Renal cortical epithelial cell (primary cell): ENCODE measurements at regions not wholly inside any gene's neighbourhood (a gene's known extent, or its start where the extent isn't known, plus 50 kb on each side); places are given as distances from the start of the nearest gene placed in this dataset.
"Not testable (repeated sequence)": the region's sequence is repeated elsewhere in the genome, so short reads cannot be mapped to it uniquely, and the experiment has no call there.

Source experiments
- DNase-seq: peaks from one replicate; pipeline ENCODE4 v3.0.0-alpha.2; 2011; ENCODE audit warnings: low read depth

DNA sequence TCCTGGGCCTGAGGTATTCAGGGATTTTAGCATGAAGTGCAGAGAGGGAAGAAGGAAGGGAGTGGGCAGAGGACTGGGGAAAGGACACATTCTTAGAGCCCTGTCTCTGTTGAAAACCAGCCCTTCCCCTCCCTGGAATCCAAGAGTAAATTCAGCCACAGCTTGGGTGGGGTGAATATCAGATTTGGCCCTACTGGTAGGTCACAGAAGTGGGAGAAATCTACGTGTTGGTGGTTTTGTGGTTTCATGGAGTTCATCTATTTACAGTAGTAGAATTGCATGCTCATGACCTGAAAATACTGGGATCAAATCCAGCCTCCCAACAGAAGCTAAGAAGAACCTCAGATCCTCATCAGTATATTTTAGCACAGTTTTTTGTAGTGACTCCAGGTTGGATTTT is 404.4 kb downstream of the BMP2 start:
- peak; percentile 35 for DNase-seq

DNA sequence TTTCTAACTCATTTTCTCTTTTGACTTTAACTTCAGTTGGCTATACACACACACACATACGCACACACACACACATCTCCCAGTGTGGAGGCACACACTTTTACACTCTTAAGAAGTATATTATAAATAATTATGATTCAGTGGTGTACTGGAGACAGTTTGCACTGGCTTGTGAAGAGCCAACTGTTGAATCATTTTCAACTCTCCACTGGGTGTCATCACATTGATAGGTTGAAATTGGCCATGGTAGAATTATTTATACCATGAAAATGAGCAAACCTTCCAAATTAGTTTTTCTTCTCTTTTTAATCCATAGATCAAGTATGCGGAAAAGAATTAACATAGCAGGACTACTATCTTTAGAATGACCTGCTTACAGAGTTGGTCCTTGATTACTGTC is 407.1 kb downstream of the BMP2 start:
- no peak for DNase-seq

DNA sequence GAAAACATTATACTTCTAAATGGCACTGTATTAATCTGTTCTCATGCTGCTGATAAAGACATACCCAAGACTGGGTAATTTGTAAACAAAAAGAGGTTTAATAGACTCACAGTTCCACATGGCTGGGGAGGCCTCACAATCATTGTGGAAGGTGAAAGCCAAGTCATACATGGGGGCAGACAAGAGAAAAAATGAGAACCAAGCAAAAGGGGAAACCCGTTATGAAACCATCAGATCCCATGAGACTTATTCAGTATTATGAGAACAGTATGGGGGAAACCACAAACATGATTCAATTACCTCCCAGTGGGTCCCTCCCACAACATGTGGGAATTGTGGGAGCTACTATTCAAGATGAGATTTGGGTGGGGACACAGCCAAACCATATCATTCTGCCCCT is 408.3 kb downstream of the BMP2 start:
- not testable (repeated sequence) for DNase-seq

DNA sequence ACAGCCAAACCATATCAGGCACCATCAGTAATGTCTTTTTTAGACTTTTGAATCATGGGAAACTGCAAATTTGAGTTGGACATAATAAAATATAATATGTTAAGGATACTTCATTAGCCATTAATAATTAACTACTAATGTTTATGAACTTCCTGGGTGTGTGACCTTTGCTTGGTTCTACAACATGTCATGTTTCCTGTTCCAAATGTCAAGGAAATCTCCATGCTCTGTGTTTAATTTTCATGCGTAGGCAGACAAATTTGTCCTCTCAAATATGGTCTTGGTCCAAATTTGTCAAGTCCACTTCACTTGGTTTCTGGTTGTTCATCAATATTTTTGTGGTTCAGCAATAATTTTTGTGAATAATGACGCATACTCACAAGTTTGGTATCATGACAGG is 410.5 kb downstream of the BMP2 start:
- DNase-seq: no peak

DNA sequence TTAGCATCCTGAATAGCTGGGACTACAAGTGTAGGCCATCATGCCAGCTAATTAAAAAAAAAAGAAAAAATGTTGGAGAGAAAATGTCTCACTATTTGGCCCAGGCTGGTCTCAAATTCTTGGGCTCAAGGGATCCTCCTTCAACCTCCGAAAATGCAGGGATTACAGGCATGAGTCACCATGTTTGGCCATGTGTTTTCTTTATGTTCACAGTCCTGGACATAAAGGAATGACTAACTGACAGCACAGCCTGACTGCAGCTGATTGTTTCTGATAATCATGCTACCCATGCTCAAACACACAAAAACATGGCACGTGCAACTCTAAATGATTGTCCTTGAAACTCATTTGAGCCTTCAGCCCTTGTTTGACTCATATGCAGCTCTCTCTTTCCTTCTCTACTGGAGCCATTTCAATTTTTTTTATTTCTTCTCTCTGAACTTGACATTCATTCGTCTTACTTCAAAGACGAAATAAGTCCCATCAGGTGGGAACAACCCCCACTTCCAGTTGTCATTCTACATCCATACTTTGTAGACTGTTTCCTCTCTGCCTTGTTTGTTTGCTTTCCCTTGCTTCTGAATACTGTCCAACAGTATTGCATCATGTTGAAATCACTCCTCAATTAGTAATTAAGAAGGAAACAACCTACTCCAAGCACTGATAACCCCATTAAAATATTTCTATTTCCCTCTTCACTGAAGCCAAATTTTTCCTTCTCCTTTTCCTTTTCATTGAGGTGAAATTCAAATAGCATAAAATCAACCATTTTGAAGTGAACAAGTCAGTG is 413.0 kb downstream of the BMP2 start:
- peak; percentile 31 for DNase-seq

DNA sequence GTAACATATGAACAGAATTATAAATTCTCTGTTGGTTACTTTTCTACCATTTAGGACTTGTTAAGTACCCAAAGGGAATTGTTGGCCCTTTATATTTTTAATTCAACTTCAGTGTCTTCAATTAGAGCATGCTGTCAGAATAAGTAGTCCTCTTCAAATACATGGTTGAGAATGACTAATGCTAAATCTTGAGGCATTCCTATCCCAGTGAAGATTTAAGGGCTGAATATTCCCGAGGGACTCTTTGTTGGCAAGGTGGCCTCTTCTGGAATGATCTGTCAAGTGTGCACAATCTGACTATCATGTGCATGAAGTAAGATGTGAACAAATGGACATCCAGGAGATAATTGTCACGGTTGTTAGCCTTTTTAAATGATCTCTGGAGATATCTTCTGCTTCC is 421.7 kb downstream of the BMP2 start:
- no peak for DNase-seq

DNA sequence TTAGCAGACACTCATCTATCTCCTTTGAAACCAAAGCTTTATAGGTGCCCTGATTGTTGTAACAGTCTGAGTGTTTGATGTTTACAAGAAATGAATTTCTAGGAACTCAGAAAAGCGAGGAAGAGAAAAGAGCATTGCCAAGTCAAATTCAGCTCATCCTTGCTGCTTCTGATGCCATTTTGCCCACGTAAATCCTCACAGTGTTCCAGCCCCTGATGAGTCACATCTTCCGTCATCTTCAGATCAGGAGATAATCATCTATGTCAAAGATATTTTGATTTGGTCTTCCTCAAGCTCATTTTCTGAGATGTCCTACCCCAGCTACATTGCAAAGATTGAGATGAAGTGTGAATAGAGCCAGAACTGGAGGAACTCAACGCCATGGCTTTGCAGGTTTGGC is 426.2 kb downstream of the BMP2 start:
- no peak for DNase-seq

DNA sequence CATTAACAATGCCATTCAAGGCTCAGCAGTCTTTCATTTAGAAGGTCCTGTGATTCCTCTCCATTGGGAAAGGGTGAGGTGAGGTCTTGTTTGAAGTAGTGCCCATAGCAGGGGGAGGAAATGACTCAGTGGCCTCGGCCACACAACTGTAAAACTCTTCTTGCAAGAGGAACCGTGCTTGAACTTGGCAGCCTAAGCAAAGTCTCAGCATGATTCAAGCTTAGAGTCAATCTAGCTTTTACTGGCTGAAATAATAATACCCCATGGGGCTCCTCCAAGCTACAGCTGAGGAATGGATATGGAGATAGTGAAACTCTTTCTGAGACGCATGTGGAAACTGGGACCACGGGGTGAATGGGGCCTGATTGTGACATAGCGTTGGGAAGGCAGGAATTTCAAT is 428.2 kb downstream of the BMP2 start:
- DNase-seq: peak; percentile 98

DNA sequence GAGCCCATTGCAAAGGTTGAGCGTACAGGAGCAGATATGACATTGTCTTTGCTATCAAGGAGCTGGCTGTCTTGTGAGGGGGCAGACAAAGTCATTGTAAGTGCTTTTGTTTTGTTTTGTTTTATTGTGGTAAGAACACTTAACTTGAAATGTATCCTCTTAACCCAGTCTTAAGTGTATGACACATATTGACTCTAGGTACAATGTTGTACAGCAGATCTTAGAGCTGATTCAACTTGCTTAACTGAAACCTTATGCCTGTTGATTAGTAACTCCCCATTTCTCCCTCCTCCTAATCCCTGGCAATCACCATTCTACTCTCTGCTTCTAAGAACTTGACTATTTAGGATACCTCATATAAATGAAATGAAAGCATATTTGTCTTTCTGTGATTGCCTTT is 429.0 kb downstream of the BMP2 start:
- DNase-seq: peak; percentile 95

DNA sequence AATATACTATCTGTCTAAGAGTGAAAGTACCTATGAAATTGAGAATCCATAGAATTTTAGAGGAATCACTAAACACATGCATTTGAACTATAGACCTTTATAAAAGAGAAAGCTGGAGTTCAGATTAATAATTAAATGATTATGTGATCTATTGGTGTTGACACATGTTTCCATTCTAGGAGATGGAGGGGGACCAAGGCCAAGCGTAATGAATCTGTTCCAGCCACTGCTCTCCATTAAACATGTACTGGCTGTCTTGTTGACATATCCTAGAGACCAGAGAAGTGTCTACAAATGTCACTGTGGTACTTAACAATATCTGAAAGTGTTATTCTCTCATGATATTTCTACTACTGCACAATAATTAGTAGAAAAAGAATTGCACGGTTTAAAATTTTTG is 432.4 kb downstream of the BMP2 start:
- DNase-seq: peak; percentile 65

DNA sequence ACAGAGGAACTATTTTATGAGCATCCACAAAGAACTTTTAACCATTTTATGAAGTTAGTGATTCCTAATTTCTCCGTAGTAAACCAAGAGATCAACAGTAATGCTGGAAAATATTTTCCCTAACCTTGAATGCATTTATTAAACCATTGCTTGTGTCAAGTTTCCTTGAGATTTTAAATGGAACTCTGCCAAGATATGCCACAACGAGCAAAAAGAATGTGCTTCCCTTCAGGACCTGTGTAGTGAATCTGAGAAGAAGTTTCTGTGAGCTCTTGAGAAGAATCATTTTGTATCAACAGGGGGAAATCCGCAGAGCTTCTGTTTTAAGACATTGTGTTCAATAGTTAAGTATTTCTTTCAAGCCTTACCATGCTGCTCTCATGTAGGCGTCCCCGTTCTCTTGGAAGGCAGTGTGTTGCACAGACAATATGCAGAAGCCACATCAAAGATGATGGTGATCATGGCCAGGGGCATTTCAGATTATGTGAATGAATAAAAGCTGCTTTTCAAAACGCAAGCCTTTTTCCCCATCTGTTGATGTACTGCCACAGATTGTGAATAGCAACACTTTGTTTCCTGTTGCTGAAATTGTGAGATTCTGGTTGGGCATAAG is 439.8 kb downstream of the BMP2 start:
- DNase-seq: peak; percentile 57

DNA sequence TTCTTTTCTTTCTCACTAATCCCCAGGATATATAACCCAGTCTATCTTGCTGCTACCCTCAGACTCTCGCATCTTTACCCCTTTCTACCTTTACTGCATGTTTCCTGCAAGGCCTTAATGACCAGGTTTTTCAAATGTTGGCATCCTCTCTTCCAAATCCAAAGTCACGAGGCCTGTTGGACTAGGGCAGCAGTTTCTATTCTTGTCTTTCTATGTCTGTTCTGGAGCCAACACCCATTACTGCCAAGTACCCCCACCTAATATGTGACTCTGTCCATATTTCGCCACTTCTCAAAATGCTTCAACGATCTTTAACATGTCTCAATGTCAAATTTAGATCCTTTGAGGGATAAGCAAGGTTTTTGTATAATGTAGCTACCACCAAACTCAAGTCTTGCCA is 443.4 kb downstream of the BMP2 start:
- no peak for DNase-seq

DNA sequence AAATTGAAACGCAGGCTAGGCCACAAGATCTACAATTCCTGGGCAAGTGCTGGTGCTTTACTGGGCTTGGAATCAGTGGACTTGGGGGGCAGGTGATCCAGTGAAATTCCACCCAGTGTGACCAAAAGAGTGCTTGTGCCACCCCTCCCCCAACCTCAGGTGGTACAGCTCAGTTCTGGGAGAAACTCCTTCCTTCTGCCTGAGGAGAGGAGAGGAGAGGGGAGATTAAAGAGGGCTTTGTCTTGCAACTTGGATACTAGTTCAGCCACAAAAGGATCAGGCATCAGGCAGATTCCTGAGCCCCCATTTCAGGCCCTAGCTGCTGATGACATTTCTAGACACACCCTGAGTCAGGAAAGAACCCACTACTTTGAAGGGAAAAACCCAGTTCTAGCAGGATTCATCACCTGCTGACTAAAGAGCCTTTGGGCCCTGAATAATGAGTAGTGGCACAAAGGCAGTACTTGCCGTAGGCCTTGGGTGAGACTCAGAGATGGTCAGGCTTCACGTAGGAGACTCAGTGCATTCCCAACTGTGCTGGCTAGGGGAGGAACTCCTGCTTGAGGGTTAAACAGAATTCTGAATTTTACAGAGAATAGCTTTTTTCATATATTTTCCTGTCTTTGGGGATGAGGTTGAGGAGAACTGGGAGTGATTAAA is 446.7 kb downstream of the BMP2 start:
- no peak for DNase-seq

DNA sequence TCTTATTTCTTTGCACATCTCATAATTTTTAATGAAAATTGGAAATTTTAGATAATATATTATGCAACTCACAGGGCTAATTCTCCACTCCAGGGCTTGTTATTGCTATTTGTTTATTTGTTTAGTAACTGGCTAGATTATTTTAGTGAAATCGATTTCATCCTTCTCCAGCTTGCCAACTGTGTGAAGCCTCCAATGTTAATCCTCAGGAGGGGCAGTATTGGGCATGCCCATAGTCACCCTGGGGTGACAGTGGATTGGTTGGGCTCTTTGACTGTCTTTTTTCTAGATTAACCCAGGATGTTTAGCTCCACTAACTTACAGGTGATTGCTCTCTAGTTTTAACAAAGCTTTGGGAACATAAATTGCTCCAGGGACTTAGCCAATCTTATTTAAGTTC is 450.1 kb downstream of the BMP2 start:
- DNase-seq: no peak

DNA sequence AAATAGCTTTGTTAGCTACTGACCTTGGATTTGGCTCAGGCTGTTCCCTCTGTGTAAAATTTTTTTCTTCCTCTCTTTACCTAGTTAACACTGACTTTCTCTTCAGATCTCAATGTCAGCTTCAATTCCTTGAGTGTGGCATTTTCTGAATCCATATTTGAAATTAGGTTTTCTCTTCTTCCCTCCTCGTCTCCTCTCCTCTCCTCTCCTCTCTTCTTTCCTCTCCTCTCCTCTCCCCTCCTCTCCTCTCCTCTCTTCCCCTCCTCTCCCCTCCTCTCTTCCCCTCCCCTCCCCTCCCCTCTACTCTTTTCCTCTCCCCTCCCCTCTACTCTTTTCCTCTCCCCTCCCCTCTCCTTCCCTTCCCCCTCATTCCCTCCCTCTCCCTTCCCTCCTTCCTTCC is 453.3 kb downstream of the BMP2 start:
- DNase-seq: no peak

DNA sequence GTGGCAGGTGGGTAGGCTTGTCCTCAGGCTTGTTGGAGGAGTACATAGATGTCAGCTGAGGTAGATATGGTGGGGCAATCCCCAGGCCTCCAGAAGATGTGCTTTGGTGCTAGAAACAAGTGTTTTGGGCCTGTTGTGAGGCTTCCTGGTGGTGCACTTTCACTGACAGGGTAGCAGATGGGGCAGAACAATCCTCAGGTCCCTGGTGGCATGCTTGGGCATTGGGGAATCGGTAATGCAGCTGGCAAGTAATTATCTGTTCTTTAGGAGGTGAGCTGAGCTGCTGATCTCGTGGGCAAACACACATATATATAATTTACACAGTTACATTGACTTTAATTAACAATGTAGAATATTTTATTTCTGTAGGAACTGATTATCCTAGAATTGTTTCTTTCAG is 458.7 kb downstream of the BMP2 start:
- DNase-seq: no peak

DNA sequence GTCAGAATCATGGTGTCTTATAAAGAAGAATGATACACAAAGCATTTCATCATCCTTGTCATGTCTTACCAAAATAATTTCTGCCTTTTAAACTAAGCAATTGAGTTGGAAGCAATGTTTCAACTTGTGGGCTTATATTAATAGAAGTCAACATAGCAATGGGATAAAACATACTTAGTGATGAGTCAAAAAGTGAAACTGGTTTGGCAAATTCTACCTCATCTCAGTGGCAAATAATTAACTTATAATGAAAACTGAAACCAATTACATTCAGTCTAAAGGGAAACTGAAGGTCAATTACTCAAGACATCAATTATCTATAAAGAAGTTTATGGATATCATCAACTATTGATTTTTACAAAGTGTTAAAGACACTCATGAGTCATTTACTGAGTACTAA is 463.8 kb downstream of the BMP2 start:
- DNase-seq: peak; percentile 65

DNA sequence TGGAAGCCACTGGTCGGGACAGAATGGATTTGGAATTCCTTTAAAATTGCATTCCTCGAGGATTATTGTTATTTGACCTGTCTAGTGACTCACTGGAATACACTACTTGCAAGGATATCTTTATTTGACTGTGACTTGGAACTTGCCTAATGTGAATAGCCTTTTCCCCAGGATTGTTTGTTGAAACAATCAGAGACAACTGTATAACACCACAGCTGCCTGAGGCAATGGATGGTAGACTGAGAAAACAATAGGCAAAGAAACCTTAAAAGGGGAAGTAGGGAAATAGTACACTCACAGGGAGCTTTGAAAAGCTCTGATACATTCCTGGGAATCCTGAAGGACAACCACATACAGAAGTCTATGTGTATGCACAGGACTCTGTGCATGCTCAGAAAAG is 465.3 kb downstream of the BMP2 start:
- no peak for DNase-seq

DNA sequence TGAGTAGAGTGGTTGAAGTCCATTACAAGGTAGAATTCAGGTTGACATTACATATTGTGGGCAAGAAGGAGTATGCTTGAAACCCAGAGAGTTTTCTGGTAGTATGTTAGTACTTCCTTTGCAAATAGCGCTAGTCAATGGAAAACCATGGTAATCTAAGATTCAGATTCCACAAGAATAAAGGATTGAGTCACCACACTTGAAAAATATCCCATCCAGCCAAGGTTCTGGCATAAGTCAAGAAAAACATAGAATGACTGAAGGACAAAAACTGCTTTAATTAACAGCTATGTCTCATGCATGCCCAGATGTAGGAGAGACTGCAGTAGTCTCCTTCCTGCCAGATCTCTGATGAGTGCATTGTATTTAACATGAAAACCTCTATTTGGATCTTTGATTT is 469.8 kb downstream of the BMP2 start:
- no peak for DNase-seq

DNA sequence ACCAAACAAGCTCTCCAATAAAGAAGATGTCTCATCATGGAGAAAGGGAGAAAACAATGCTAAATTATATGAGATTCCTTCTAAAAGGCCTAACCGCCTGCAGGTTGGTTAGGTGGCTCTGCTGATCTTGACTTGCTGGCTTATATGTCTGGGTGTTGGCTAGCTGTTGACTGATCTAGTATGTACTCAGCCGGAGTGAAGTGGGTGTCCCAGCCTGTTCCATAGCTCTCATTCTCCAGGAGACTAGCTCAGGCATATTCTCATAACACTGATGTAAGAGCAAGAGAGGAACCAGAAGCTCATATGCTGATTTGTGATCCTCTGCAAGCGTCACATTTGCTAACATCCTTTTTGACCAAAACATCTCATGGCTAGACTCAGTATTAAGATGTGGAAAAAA is 473.0 kb downstream of the BMP2 start:
- DNase-seq: no peak

DNA sequence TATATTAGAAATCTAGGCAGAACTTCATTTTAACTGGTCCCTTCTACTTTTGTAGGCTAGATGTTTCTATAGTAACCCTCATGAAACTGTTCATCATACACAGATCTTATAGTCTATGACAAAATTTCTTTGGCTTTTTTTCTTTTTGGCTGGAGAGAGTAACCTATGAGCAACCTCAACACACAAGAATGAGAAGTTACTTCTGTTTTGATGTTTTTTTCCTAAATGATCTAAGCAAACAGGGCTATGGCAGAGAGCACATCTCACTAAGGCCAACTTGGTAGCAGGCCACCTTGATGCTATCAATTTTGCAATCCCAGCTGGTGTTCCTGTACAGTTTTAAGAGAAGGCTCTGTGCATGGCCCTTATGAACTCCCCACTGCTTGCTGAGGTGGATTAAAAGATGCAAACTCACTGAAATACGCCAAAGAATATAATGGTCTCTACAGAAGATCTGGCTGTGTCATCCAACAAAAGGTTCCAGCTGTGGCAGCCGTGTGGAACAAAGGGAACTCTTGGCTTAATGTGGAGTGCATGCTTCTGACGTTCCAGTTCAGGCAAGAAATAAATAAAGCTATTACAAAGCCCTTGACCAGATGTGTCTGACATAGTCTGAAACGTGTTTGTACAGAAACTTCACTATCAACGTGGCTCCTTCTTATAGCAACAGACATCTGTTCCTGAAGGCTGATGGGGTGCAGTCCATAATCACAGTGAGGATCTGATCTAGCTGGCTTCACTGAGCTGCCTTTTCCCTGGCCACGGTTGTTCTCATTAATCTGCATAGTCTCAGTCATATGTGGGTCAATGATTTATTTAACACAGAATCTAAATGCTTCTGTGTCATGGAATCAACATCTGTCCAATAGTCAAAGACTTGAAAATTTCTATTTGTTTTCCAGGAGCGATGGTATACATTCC is 481.1 kb downstream of the BMP2 start:
- DNase-seq: no peak

DNA sequence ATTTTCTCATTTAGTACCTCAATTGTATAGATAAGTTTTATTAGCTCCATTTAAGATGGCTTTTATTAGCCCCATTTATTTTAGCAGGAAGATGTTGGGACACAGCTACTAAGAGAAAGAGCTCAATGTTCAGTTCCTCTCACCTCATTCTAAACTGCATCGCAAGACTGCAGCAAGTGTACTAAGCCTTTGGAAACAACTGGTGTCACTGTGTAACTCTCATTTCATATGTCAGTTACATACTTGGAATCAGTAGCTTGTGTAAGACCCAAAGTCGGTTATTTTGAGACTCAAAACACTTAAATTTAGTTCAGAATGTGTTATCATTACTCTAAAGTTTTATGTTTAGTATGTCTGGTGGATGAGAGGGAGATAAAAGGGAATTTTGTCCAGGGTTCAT is 482.9 kb downstream of the BMP2 start:
- no peak for DNase-seq
